ENCODE measurements at regions not wholly inside any gene's neighbourhood (a gene's known extent, or its start where the extent isn't known, plus 50 kb on each side); places are given as distances from the start of the nearest gene placed in this dataset.
"Not testable (repeated sequence)": the region's sequence is repeated elsewhere in the genome, so short reads cannot be mapped to it uniquely, and the experiment has no call there.

DNA sequence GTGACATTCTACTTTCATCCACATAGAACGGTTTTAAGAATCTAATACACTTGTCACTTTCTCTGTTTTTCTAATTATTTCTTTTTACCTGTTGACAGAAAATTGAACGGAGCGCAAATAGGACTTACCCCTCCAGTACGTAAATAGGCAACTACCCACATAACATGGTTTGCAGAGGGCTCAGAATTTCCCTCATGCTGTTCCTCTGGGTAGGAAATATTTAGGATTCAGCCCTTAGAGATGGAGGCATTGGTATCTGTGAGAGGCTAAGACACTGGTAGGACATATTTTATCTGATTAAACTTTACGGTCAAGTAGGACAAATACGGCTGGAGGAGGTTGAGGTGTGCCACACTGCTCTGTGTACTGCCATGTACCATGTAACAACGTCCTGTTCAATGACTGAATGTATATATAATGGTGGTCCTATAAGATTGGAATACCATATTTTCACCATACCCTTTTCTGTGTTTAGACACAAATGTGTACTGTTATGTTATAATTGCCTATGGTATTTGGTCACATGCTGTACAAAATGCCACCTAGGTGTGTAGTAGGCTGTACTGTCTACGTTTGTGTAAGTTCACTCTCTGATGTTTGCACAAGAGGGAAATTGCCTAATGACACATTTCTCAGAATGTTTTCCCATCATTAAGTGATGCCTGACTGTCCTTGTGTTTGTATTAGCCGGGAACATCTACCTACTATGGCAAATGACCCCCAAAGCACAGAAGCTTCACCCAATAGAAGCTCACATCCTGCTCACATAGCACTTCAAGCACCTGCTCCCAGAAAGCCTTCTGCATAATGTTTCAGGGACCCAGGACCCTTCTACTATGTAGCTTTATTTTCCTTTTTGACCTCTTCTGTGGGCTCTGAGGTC is 429.4 kb upstream of the AKR1E2 start:
- Histone ChIP-seq H3K9ac (ENCODE audit: low read depth, low read length) (no peak overlapping the region), H3K27me3 (ENCODE audit: control insufficient read depth, insufficient read depth, low read length) (no peaks in the 10 kb centered on the region), H3K9me3 (replicated peaks; ENCODE audit: low read length) (no peaks in the 10 kb centered on the region), H3K4me2 (ENCODE audit: low read length) (no peak overlapping the region), H3K36me3 (ENCODE audit: insufficient read depth, low read length) (no peaks in the 10 kb centered on the region), H3K4me3 (ENCODE audit: low read length) (no peak overlapping the region), H3K4me1 (ENCODE audit: control insufficient read depth, insufficient read depth, low read length) (peaks cover 6% of the 10 kb centered on the region)

DNA sequence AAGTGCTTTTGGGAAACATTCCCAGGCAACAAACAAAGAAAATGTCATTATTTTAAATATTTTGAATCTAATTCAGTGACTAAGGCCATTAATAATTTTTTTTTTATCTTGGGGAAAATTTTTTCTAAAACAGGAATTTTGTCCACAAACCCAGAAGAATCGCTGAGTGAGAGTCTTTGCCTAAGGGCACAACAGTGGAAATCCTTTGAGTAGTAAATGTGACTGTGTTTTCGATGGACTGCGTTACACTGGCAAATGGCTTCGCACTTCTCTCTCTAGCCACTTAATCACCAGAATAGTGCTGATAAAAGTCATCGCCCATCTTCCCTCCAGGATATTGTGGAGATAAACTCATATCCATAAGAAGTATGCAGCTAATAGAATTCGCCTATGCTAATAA is 430.3 kb upstream of the AKR1E2 start:
- H3K9me3 ChIP-seq (replicated peaks; ENCODE audit: low read length): no peaks in the 10 kb centered on the region
- H3K4me2 ChIP-seq (ENCODE audit: low read length): no peak overlapping the region
- no peaks in the 10 kb centered on the region for H3K27me3 ChIP-seq (ENCODE audit: control insufficient read depth, insufficient read depth, low read length)
- H3K9ac ChIP-seq (ENCODE audit: low read depth, low read length): no peak overlapping the region
- no peak overlapping the region for H3K4me3 ChIP-seq (ENCODE audit: low read length)
- H3K36me3 ChIP-seq (ENCODE audit: insufficient read depth, low read length): no peaks in the 10 kb centered on the region
- peaks cover 6% of the 10 kb centered on the region for H3K4me1 ChIP-seq (ENCODE audit: control insufficient read depth, insufficient read depth, low read length)

DNA sequence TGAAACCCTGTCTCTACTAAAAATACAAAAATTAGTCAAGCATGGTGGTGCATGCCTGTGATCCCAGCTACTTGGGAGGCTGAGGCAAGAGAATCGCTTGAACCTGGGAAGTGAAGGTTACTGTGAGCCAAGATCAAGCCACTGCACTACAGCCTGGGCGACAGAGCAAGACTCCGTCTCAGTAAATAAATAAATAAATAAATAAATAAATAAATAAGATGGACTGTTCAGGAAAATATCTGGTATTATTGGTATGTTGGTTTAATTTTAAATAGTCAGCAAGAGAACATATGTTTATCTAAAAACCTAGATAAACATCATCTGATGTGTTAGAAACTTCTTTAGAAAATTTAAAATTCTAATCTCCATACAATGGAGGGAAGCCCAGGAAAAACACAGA is 431.6 kb upstream of the AKR1E2 start:
- not testable (repeated sequence) for H3K4me3 ChIP-seq (ENCODE audit: low read length); H3K27me3 ChIP-seq (ENCODE audit: control insufficient read depth, insufficient read depth, low read length); H3K36me3 ChIP-seq (ENCODE audit: insufficient read depth, low read length); H3K9me3 ChIP-seq (replicated peaks; ENCODE audit: low read length); H3K4me2 ChIP-seq (ENCODE audit: low read length); H3K4me1 ChIP-seq (ENCODE audit: control insufficient read depth, insufficient read depth, low read length); H3K9ac ChIP-seq (ENCODE audit: low read depth, low read length)

DNA sequence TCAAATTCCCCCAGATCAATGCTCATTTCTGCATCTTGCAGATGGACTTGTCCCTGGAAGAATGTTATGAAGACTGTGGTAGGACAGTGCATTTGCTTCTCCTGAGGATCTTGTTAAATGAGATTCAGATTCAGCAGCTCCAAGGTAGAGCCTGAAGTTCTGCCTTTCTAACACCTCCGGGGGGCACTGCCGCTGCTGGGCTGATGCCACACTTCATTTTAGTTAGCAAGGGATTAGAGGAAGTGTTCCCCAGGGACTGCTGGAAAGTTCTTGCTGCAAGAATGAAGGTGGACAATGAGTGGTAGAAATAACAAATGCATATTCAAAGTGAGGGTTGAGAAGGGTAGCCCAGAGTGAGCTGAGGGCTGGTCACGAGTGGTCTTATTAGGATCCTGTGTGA is 434.3 kb upstream of the AKR1E2 start:
- Histone ChIP-seq H3K9ac (ENCODE audit: low read depth, low read length) (no peak overlapping the region), H3K9me3 (replicated peaks; ENCODE audit: low read length) (no peaks in the 10 kb centered on the region), H3K4me1 (ENCODE audit: control insufficient read depth, insufficient read depth, low read length) (no peaks in the 10 kb centered on the region), H3K27me3 (ENCODE audit: control insufficient read depth, insufficient read depth, low read length) (no peaks in the 10 kb centered on the region), H3K4me2 (ENCODE audit: low read length) (no peak overlapping the region), H3K36me3 (ENCODE audit: insufficient read depth, low read length) (no peaks in the 10 kb centered on the region), H3K4me3 (ENCODE audit: low read length) (no peak overlapping the region)

DNA sequence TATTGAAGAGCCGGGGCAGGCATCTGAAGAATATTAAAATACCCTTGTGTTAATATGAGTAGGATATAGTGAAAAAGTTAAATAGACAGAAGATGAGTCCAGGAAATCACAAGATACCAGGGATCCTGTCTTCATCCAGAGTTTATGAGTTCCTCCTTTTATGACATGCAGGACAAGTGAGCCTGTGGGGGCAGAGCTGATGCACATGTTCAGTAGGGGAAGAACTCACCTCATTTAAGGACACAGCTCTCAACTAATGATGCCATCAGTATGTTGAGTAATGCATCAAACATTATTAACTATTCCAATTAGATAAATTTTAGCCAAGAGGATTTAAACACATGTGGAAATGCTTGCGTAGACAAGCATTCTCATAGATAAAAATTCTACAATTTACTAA is 435.8 kb upstream of the AKR1E2 start:
- H3K4me2 ChIP-seq (ENCODE audit: low read length): no peak overlapping the region
- H3K9ac ChIP-seq (ENCODE audit: low read depth, low read length): no peak overlapping the region
- H3K27me3 ChIP-seq (ENCODE audit: control insufficient read depth, insufficient read depth, low read length): no peaks in the 10 kb centered on the region
- no peaks in the 10 kb centered on the region for H3K36me3 ChIP-seq (ENCODE audit: insufficient read depth, low read length)
- no peaks in the 10 kb centered on the region for H3K4me1 ChIP-seq (ENCODE audit: control insufficient read depth, insufficient read depth, low read length)
- H3K4me3 ChIP-seq (ENCODE audit: low read length): no peak overlapping the region
- H3K9me3 ChIP-seq (replicated peaks; ENCODE audit: low read length): no peaks in the 10 kb centered on the region

DNA sequence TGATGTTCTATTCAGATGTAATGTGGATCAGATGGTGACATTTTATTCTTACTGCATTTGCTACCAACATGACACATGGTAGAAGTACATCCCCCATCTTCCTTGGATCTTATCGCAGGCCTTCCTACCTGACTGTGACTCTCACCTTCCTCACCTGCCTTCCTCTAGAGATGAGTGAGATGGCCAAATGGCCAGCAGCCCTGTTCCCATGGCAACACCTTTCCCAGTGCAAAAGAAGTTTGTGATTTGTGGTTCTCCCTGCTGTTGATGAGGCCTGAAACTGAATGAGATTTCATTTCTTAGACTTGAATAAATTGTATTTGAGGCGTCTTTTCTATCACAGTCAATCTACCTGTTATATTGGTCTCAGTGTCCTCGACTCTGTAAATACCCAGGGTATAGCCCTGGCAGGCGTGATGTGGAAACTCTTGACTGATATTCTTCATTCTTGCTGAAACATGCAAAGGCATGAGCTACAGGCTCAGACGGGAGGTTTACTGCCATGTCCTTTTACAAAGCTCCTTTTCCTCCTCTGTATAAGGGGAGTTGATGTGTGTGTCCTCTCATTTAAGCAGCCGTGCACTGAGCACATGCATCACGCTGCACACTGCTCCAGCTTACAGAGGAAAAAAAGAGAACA is 440.7 kb upstream of the AKR1E2 start:
- H3K36me3 ChIP-seq (ENCODE audit: insufficient read depth, low read length): no peaks in the 10 kb centered on the region
- H3K4me1 ChIP-seq (ENCODE audit: control insufficient read depth, insufficient read depth, low read length): peaks cover 14% of the 10 kb centered on the region
- no peaks in the 10 kb centered on the region for H3K9me3 ChIP-seq (replicated peaks; ENCODE audit: low read length)
- no peak overlapping the region for H3K4me2 ChIP-seq (ENCODE audit: low read length)
- no peaks in the 10 kb centered on the region for H3K27me3 ChIP-seq (ENCODE audit: control insufficient read depth, insufficient read depth, low read length)
- H3K4me3 ChIP-seq (ENCODE audit: low read length): no peak overlapping the region
- H3K9ac ChIP-seq (ENCODE audit: low read depth, low read length): no peak overlapping the region

DNA sequence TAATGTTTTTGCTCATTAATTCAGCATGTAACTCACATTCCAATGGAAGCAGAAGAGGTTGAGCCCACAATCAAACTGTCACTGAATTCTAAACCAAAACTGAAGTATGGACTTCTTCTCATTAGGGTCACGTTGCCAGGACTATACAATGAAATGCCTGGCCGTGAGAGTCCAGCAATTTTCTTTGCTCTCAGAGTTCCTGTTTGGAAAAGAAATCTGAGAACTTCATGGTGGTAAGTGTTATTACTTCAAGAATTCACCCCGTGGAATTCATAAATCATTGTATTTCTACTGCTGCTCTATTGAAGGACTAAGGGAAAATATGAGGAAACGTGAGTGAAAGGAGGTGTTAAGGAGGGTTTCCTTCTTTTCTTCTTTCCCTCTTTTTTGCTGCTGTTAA is 441.8 kb upstream of the AKR1E2 start:
- H3K4me3 ChIP-seq (ENCODE audit: low read length): peak overlapping the region; percentile 57
- H3K9ac ChIP-seq (ENCODE audit: low read depth, low read length): peak overlapping the region; percentile 69
- H3K36me3 ChIP-seq (ENCODE audit: insufficient read depth, low read length): no peaks in the 10 kb centered on the region
- H3K9me3 ChIP-seq (replicated peaks; ENCODE audit: low read length): no peaks in the 10 kb centered on the region
- no peaks in the 10 kb centered on the region for H3K27me3 ChIP-seq (ENCODE audit: control insufficient read depth, insufficient read depth, low read length)
- peaks cover 14% of the 10 kb centered on the region for H3K4me1 ChIP-seq (ENCODE audit: control insufficient read depth, insufficient read depth, low read length)
- H3K4me2 ChIP-seq (ENCODE audit: low read length): peak overlapping the region; percentile 71

DNA sequence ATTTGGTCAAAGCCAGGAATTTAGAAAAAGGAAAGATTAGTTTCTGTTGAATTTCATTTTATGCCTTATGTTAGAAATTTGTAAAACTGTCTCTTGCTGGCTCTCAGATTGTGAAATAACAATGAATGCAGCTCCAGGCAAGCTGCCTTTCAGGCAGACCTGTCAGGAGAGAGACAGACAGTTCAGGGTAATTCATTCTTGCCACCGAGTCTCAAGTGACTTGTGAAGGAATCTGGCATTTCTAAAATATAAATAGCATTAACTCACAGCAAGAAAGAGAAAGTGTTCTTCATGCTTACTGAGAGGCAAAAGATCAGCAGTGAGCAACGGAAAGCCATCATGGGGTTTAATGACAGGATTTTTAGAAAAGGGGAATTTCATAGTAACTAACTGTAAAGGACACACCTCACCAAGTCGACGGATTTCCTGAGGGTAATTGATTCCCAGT is 442.3 kb upstream of the AKR1E2 start:
- Histone ChIP-seq H3K4me2 (ENCODE audit: low read length) (peak overlapping the region; percentile 71), H3K36me3 (ENCODE audit: insufficient read depth, low read length) (no peaks in the 10 kb centered on the region), H3K27me3 (ENCODE audit: control insufficient read depth, insufficient read depth, low read length) (no peaks in the 10 kb centered on the region), H3K4me1 (ENCODE audit: control insufficient read depth, insufficient read depth, low read length) (peaks cover 14% of the 10 kb centered on the region), H3K9ac (ENCODE audit: low read depth, low read length) (peak overlapping the region; percentile 69), H3K9me3 (replicated peaks; ENCODE audit: low read length) (no peaks in the 10 kb centered on the region), H3K4me3 (ENCODE audit: low read length) (peak overlapping the region; percentile 57)

DNA sequence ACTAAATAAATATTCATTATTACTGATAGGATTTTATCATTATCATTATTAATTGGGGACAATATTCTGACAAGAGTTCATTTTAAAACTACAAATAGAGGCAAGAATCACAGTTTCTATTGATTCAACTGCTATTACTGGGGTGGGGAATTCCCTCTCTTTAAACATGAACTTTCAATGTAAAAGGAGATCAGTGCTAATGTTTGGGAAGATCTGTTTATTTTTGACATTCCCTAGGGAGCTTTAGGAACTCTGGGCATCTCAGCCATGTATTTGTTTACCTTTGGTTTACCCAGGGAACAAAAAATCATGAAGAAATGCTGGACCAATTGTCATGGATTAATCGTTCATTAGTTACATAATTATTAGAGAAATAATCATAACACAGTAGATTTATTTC is 443.2 kb upstream of the AKR1E2 start:
- Histone ChIP-seq H3K4me1 (ENCODE audit: control insufficient read depth, insufficient read depth, low read length) (peaks cover 14% of the 10 kb centered on the region), H3K4me3 (ENCODE audit: low read length) (no peak overlapping the region), H3K9me3 (replicated peaks; ENCODE audit: low read length) (no peaks in the 10 kb centered on the region), H3K9ac (ENCODE audit: low read depth, low read length) (no peak overlapping the region), H3K27me3 (ENCODE audit: control insufficient read depth, insufficient read depth, low read length) (no peaks in the 10 kb centered on the region), H3K4me2 (ENCODE audit: low read length) (no peak overlapping the region), H3K36me3 (ENCODE audit: insufficient read depth, low read length) (no peaks in the 10 kb centered on the region)

DNA sequence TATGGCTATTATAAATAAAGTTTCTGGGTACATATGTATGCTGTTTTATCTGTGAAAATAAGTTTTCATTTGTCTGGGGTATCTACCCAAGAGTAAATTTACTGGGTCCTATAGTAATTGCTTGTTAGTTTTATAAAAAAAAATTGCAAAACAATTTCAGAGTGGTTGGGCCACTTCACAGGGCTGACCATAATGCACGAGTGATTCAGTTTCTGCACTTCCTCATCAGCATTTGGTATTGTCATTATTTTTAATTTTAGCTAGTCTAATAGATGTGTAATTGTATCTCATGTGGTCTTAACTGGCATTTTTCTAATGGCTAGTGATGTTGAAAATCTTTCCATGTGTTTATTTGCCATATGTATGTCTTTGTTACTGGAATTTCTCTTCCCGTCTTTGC is 452.4 kb upstream of the AKR1E2 start:
- no peak overlapping the region for H3K9ac ChIP-seq (ENCODE audit: low read depth, low read length)
- no peaks in the 10 kb centered on the region for H3K27me3 ChIP-seq (ENCODE audit: control insufficient read depth, insufficient read depth, low read length)
- H3K4me2 ChIP-seq (ENCODE audit: low read length): no peak overlapping the region

DNA sequence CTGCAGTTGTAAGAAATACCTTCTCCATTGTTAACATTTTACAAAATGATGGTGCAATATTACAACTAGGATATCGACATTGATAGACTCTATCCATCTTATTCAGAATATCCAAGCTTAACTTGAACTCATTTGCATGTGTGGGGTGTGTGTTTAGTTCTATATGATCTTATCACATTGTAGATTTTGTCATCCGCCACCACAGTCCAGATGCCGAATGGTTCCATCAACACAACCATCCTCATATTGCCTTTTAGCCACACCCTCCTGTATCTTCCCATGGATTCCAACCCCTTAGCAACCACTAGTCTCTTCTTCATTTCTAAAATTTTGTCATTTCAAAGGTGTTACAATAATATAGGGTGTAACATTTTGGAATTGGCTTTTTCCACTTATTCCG is 452.9 kb upstream of the AKR1E2 start:
- Histone ChIP-seq H3K4me1 (ENCODE audit: control insufficient read depth, insufficient read depth, low read length) (peaks cover 14% of the 10 kb centered on the region), H3K4me2 (ENCODE audit: low read length) (peak overlapping the region; percentile 33), H3K4me3 (ENCODE audit: low read length) (no peak overlapping the region), H3K9ac (ENCODE audit: low read depth, low read length) (peak overlapping the region; percentile 44), H3K36me3 (ENCODE audit: insufficient read depth, low read length) (no peaks in the 10 kb centered on the region), H3K27me3 (ENCODE audit: control insufficient read depth, insufficient read depth, low read length) (no peaks in the 10 kb centered on the region), H3K9me3 (replicated peaks; ENCODE audit: low read length) (no peaks in the 10 kb centered on the region)

More for the DNA sequence above, 452.4 kb upstream of the AKR1E2 start:
- H3K9me3 ChIP-seq (replicated peaks; ENCODE audit: low read length): no peaks in the 10 kb centered on the region
- H3K4me1 ChIP-seq (ENCODE audit: control insufficient read depth, insufficient read depth, low read length): peaks cover 14% of the 10 kb centered on the region
- H3K36me3 ChIP-seq (ENCODE audit: insufficient read depth, low read length): no peaks in the 10 kb centered on the region
- no peak overlapping the region for H3K4me3 ChIP-seq (ENCODE audit: low read length)

DNA sequence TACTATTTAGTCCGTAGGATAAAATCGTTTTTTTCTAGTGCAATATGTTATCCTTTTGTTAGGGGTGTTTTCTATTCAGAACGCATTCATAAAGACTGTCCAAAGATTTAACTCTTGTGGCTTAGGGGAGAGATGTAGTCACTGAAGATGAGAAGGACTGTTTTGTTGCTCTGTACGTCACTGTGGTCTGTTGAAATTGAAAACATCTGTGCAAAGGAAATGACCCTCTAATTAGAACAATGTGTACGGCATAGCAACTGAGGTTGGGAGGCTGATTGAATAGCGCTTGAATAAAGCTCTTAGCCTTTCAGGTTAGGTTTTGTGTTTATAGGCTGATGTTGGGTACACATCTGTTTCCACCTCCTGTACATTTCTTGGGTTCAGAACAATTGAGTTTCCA is 453.4 kb upstream of the AKR1E2 start:
- no peaks in the 10 kb centered on the region for H3K27me3 ChIP-seq (ENCODE audit: control insufficient read depth, insufficient read depth, low read length)
- H3K4me1 ChIP-seq (ENCODE audit: control insufficient read depth, insufficient read depth, low read length): peaks cover 14% of the 10 kb centered on the region
- H3K9me3 ChIP-seq (replicated peaks; ENCODE audit: low read length): no peaks in the 10 kb centered on the region
- H3K4me2 ChIP-seq (ENCODE audit: low read length): peak overlapping the region; percentile 33
- no peaks in the 10 kb centered on the region for H3K36me3 ChIP-seq (ENCODE audit: insufficient read depth, low read length)
- peak overlapping the region; percentile 44 for H3K9ac ChIP-seq (ENCODE audit: low read depth, low read length)
- no peak overlapping the region for H3K4me3 ChIP-seq (ENCODE audit: low read length)

Data from skeletal muscle satellite cell (primary cell).